ENCODE measurements at regions not wholly inside any gene's neighbourhood (a gene's known extent, or its start where the extent isn't known, plus 50 kb on each side); places are given as distances from the start of the nearest gene placed in this dataset.

- 39% methylated on average over 2 of the region's 2 CpGs for WGBS (ENCODE audit: insufficient coverage)
- intact Hi-C loops (cut with micrococcal nuclease): no loop called here
Observed at GRCh38 chr12:114131824-114132223, 165.7 kb upstream of the RBM19 start.

GRCh38 chr12:114123108-114123507, 157.0 kb upstream of the RBM19 start:
- TF ChIP-seq CTCF (IDR thresholded peaks at IDR 0.05): no peak
- Mint-ChIP-seq H3K27ac (no peak overlapping the region), H3K9me3 (no peaks in the 10 kb centered on the region), H3K36me3 (no peaks in the 10 kb centered on the region), H3K27me3 (ENCODE audit: low read depth in 2 of 2) (no peaks in the 10 kb centered on the region), H3K4me3 (no peak overlapping the region), H3K4me1 (no peaks in the 10 kb centered on the region)
- DNase-seq: no peak
- ATAC-seq: no peak
- intact Hi-C loops (cut with micrococcal nuclease): no loop called here
- no peak overlapping the region for H3K27ac ChIP-seq (ENCODE audit: low read length)
- H3K9me3 ChIP-seq (ENCODE audit: control insufficient read depth, insufficient read depth, low read length): no peaks in the 10 kb centered on the region
- H3K4me3 ChIP-seq (ENCODE audit: low read length): no peak overlapping the region
- H3K27me3 ChIP-seq (ENCODE audit: control insufficient read depth, insufficient read depth, low read length): no peaks in the 10 kb centered on the region
- 68% methylated on average over 2 of the region's 2 CpGs for whole genome bisulfite sequencing (ENCODE audit: insufficient coverage)
- no peaks in the 10 kb centered on the region for H3K4me1 ChIP-seq (ENCODE audit: control insufficient read depth, insufficient read depth, low read length)
- no peaks in the 10 kb centered on the region for H3K36me3 ChIP-seq (ENCODE audit: control insufficient read depth, insufficient read depth, low read length)

More at GRCh38 chr12:114131824-114132223, 165.7 kb upstream of the RBM19 start:
- H3K36me3 Mint-ChIP-seq: no peaks in the 10 kb centered on the region
- Histone ChIP-seq H3K4me3 (ENCODE audit: low read length) (no peak overlapping the region), H3K36me3 (ENCODE audit: control insufficient read depth, insufficient read depth, low read length) (no peaks in the 10 kb centered on the region), H3K9me3 (ENCODE audit: control insufficient read depth, insufficient read depth, low read length) (no peaks in the 10 kb centered on the region), H3K27ac (ENCODE audit: low read length) (no peak overlapping the region), H3K27me3 (ENCODE audit: control insufficient read depth, insufficient read depth, low read length) (no peaks in the 10 kb centered on the region), H3K4me1 (ENCODE audit: control insufficient read depth, insufficient read depth, low read length) (no peaks in the 10 kb centered on the region)
- H3K4me1 Mint-ChIP-seq: no peaks in the 10 kb centered on the region
- no peak overlapping the region for H3K4me3 Mint-ChIP-seq
- ATAC-seq: no peak
- no peak for TF ChIP-seq CTCF (IDR thresholded peaks at IDR 0.05)
- no peaks in the 10 kb centered on the region for H3K27me3 Mint-ChIP-seq (ENCODE audit: low read depth in 2 of 2)
- DNase-seq: no peak
- no peak overlapping the region for H3K27ac Mint-ChIP-seq
- H3K9me3 Mint-ChIP-seq: no peaks in the 10 kb centered on the region

DNA sequence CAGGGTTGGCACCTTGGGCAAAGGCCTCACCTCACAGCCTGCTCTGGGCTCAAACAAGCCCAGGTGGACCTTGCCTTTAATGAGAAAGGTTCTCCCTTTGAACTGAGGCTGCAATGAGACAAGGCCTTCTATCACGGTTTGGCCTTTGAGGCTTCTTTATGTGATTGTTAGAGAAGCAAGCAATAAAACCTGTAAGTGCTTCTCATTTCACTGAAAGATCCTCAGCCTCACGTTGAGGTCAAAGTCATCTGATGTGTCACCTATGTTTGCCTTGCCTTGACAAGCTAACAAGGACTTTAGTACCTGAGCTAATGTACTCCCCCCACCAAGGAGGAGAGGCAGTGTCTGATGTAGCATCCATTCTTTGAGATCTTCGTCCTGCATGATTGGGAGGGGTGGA, 155.9 kb upstream of the RBM19 start:
- no peaks in the 10 kb centered on the region for H3K27me3 Mint-ChIP-seq (ENCODE audit: low read depth in 2 of 2)
- 67% methylated on average over 2 of the region's 3 CpGs for WGBS (ENCODE audit: insufficient coverage)
- no peaks in the 10 kb centered on the region for H3K36me3 Mint-ChIP-seq
- intact Hi-C loops (cut with micrococcal nuclease): no loop called here
- H3K27me3 ChIP-seq (ENCODE audit: control insufficient read depth, insufficient read depth, low read length): no peaks in the 10 kb centered on the region
- no peaks in the 10 kb centered on the region for H3K4me1 ChIP-seq (ENCODE audit: control insufficient read depth, insufficient read depth, low read length)
- H3K4me1 Mint-ChIP-seq: no peaks in the 10 kb centered on the region
- no peak overlapping the region for H3K4me3 ChIP-seq (ENCODE audit: low read length)
- DNase-seq (no peak), ATAC-seq (no peak)
- no peak overlapping the region for H3K27ac ChIP-seq (ENCODE audit: low read length)
- no peak overlapping the region for H3K27ac Mint-ChIP-seq
- H3K36me3 ChIP-seq (ENCODE audit: control insufficient read depth, insufficient read depth, low read length): no peaks in the 10 kb centered on the region
- no peaks in the 10 kb centered on the region for H3K9me3 Mint-ChIP-seq
- no peak overlapping the region for H3K4me3 Mint-ChIP-seq
- H3K9me3 ChIP-seq (ENCODE audit: control insufficient read depth, insufficient read depth, low read length): no peaks in the 10 kb centered on the region
- no peak for TF ChIP-seq CTCF (IDR thresholded peaks at IDR 0.05)

GRCh38 chr12:114119316-114119715, 153.2 kb upstream of the RBM19 start:
- Mint-ChIP-seq H3K4me1 (no peaks in the 10 kb centered on the region), H3K9me3 (no peaks in the 10 kb centered on the region), H3K4me3 (no peak overlapping the region), H3K36me3 (no peaks in the 10 kb centered on the region), H3K27me3 (ENCODE audit: low read depth in 2 of 2) (no peaks in the 10 kb centered on the region), H3K27ac (no peak overlapping the region)
- WGBS (ENCODE audit: insufficient coverage): 83% methylated on average over 2 of the region's 2 CpGs
- Histone ChIP-seq H3K36me3 (ENCODE audit: control insufficient read depth, insufficient read depth, low read length) (no peaks in the 10 kb centered on the region), H3K9me3 (ENCODE audit: control insufficient read depth, insufficient read depth, low read length) (no peaks in the 10 kb centered on the region), H3K4me1 (ENCODE audit: control insufficient read depth, insufficient read depth, low read length) (no peaks in the 10 kb centered on the region), H3K27me3 (ENCODE audit: control insufficient read depth, insufficient read depth, low read length) (no peaks in the 10 kb centered on the region), H3K27ac (ENCODE audit: low read length) (no peak overlapping the region), H3K4me3 (ENCODE audit: low read length) (no peak overlapping the region)
- ATAC-seq: no peak
- no peak for TF ChIP-seq CTCF (IDR thresholded peaks at IDR 0.05)
- intact Hi-C loops (cut with micrococcal nuclease): no loop called here
- no peak for DNase-seq
